ENCODE measurements at regions not wholly inside any gene's neighbourhood (a gene's known extent, or its start where the extent isn't known, plus 50 kb on each side); places are given as distances from the start of the nearest gene placed in this dataset.

DNA sequence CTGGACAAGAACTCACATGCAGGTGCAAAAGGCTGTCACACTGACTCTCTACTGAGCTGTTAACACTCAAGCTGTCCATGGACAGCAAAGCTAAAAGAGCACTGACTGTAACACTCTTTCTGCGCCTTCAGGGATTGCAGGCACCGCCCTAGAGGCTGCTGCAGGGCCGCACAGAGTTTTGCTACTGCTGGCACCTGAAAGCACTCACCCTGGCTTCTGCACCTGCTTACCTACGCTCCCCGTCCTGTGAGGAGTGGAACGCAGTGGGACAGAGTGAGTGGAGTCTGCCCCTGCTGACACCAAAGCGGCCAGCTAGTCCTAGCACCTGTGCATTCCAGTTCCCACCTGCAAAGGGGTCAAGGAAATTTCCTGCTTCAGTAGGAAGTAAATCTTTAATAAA, 941.3 kb downstream of the DIPK2A start:
- Histone ChIP-seq H3K4me3 (ENCODE audit: low read length) (no peak overlapping the region), H3K27me3 (ENCODE audit: control insufficient read depth in 1 of 2, insufficient read depth in 2 of 2, low read length in 2 of 2) (no peaks in the 10 kb centered on the region), H3K4me1 (ENCODE audit: insufficient read depth, low read length) (no peaks in the 10 kb centered on the region), H3K27ac (ENCODE audit: low read depth in 1 of 2, low read length in 2 of 2) (no peak overlapping the region), H3K9me3 (ENCODE audit: control insufficient read depth in 1 of 2, insufficient read depth in 1 of 2, low read length in 2 of 2) (peaks cover 0 to 10% of the 10 kb centered on the region in 2 experiments), H3K36me3 (ENCODE audit: insufficient read depth, low read length) (no peaks in the 10 kb centered on the region)
- intact Hi-C loops (cut with DNase I, micrococcal nuclease), result no loop called here
- TF ChIP-seq, protein P1, sequence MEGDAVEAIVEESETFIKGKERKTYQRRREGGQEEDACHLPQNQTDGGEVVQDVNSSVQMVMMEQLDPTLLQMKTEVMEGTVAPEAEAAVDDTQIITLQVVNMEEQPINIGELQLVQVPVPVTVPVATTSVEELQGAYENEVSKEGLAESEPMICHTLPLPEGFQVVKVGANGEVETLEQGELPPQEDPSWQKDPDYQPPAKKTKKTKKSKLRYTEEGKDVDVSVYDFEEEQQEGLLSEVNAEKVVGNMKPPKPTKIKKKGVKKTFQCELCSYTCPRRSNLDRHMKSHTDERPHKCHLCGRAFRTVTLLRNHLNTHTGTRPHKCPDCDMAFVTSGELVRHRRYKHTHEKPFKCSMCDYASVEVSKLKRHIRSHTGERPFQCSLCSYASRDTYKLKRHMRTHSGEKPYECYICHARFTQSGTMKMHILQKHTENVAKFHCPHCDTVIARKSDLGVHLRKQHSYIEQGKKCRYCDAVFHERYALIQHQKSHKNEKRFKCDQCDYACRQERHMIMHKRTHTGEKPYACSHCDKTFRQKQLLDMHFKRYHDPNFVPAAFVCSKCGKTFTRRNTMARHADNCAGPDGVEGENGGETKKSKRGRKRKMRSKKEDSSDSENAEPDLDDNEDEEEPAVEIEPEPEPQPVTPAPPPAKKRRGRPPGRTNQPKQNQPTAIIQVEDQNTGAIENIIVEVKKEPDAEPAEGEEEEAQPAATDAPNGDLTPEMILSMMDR (IDR thresholded peaks at IDR 0.05), result no peak
- no peaks in the 10 kb centered on the region for H3K36me3 Mint-ChIP-seq (ENCODE audit: low read depth)
- H3K4me1 Mint-ChIP-seq (ENCODE audit: low read depth), result no peaks in the 10 kb centered on the region
- ATAC-seq (ENCODE audit: poor library complexity), result no peak
- H3K9me3 Mint-ChIP-seq, result peaks cover under 1% of the 10 kb centered on the region
- ChIA-PET CTCF (no interaction called here), POLR2A (no interaction called here)
- no peak overlapping the region for H3K27ac Mint-ChIP-seq
- DNase-seq, result no peak
- H3K27me3 Mint-ChIP-seq, result no peaks in the 10 kb centered on the region
- H3K4me3 Mint-ChIP-seq, result no peak overlapping the region

DNA sequence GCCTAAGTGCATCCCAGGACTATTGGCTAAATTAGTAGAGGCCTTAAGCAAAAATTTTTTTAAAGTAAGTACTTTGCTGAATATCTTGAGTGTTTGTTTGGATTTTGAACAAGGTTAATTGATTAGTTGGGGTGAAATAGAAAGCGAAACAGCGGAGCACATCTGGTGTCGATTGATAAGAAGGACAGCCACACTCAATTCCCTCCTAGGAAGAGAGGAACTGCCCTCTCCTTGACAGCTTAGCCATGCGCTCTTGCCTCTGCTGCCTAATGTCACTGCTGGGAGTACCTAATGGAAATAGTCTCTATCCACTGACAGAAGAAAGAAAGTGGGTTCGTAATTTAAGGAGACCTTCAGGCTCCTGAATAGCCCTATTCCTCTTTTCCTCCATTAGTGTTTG, 943.6 kb downstream of the DIPK2A start:
- Histone ChIP-seq H3K4me1 (ENCODE audit: insufficient read depth, low read length) (no peaks in the 10 kb centered on the region), H3K36me3 (ENCODE audit: insufficient read depth, low read length) (no peaks in the 10 kb centered on the region), H3K4me3 (ENCODE audit: low read length) (no peak overlapping the region), H3K27ac (ENCODE audit: low read depth in 1 of 2, low read length in 2 of 2) (no peak overlapping the region), H3K9me3 (ENCODE audit: control insufficient read depth in 1 of 2, insufficient read depth in 1 of 2, low read length in 2 of 2) (peaks cover 0 to 10% of the 10 kb centered on the region in 2 experiments), H3K27me3 (ENCODE audit: control insufficient read depth in 1 of 2, insufficient read depth in 2 of 2, low read length in 2 of 2) (no peaks in the 10 kb centered on the region)
- ATAC-seq (ENCODE audit: poor library complexity), result no peak
- no peak for DNase-seq
- Mint-ChIP-seq H3K4me1 (ENCODE audit: low read depth) (no peaks in the 10 kb centered on the region), H3K27me3 (no peaks in the 10 kb centered on the region), H3K4me3 (no peak overlapping the region), H3K9me3 (peaks cover 3% of the 10 kb centered on the region), H3K36me3 (ENCODE audit: low read depth) (no peaks in the 10 kb centered on the region), H3K27ac (no peak overlapping the region)
- ChIA-PET CTCF (no interaction called here), POLR2A (no interaction called here)
- TF ChIP-seq, protein P1 (IDR thresholded peaks at IDR 0.05), result no peak
- intact Hi-C loops (cut with DNase I, micrococcal nuclease), result no loop called here

DNA sequence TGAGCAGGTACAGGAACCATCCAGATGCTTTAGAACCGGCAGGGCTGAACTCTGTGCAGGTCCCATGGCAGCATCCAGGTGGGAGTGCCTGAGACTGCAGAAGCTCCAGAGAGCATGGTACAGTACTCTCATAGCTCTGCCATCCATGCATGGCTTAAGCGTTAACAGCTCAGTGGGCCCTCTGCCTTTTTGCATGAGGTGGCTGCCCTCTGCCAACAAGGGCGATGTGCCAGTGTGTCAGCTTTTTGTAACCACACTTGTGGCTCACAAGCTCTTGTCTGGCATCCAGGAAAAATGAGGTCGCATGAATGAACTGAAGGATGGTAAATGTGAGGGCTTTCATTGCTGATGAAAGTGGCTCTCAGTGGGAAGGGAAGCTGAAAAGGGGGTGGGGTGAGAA, 950.1 kb downstream of the DIPK2A start:
- no peak overlapping the region for H3K27ac ChIP-seq (ENCODE audit: low read depth in 1 of 2, low read length in 2 of 2)
- H3K4me1 Mint-ChIP-seq (ENCODE audit: low read depth), result no peaks in the 10 kb centered on the region
- no peaks in the 10 kb centered on the region for H3K4me1 ChIP-seq (ENCODE audit: insufficient read depth, low read length)
- H3K9me3 ChIP-seq (ENCODE audit: control insufficient read depth in 1 of 2, insufficient read depth in 1 of 2, low read length in 2 of 2), result peaks cover 0 to 8% of the 10 kb centered on the region in 2 experiments
- TF ChIP-seq, protein P1 (IDR thresholded peaks at IDR 0.05), result no peak
- POLR2A ChIA-PET, result no interaction called here
- H3K36me3 ChIP-seq (ENCODE audit: insufficient read depth, low read length), result no peaks in the 10 kb centered on the region
- H3K27ac Mint-ChIP-seq, result no peak overlapping the region
- CTCF ChIA-PET, result no interaction called here
- no peaks in the 10 kb centered on the region for H3K36me3 Mint-ChIP-seq (ENCODE audit: low read depth)
- DNase-seq, result no peak
- H3K9me3 Mint-ChIP-seq, result peaks cover 7% of the 10 kb centered on the region
- intact Hi-C loops (cut with DNase I, micrococcal nuclease), result no loop called here
- no peaks in the 10 kb centered on the region for H3K27me3 ChIP-seq (ENCODE audit: control insufficient read depth in 1 of 2, insufficient read depth in 2 of 2, low read length in 2 of 2)
- no peak for ATAC-seq (ENCODE audit: poor library complexity)
- no peak overlapping the region for H3K4me3 ChIP-seq (ENCODE audit: low read length)
- H3K27me3 Mint-ChIP-seq, result no peaks in the 10 kb centered on the region
- H3K4me3 Mint-ChIP-seq, result no peak overlapping the region
